ENCODE measurements at regions not wholly inside any gene's neighbourhood (a gene's known extent, or its start where the extent isn't known, plus 50 kb on each side); places are given as distances from the start of the nearest gene placed in this dataset.
"Not testable (repeated sequence)": the region's sequence is repeated elsewhere in the genome, so short reads cannot be mapped to it uniquely, and the experiment has no call there.

DNA sequence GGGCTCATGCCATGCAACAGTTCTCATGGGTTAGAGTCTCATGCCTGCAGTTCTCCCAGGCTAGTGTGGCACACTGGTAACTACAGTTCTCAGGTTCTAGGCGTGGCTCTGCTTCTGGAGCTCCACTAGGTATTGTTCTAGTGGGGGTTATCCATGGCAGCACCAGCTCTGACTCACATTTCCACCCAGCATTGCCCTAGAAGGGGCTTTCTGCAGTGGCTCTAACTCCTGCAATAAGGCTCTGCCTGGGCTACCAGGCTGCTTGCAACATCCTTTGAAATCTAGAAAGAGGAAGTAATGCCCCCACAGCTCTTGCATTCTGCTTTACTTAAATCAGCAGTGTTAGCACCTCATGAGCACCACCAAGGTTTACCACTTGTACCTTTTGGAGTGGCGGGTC is 220.3 kb upstream of the ARID2 start:
- H3K4me3 ChIP-seq (ENCODE audit: control insufficient read depth, low read depth, low read length) = no peak overlapping the region
- DNase-seq (ENCODE audit: low read depth) = no peak

DNA sequence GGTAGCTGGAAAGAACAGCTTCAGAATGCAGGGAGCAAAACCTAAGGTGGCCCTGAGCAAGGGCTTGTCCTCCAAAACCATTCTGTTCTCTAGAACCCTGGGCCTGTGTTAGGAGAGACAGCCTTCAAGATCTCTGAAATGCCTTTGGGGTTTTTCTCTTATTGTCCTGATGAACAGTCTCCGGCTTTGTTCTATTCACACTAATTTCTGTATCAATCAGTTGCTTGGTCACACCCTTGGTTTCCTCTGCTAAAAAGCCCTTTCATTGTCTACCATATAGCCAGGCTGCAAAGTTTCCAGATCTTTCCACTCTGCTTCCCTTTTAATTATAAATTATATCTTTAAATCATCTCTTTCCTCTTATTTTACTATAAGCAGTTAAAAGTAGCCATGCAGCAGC is 219.9 kb upstream of the ARID2 start:
- TF ChIP-seq, protein P1, sequence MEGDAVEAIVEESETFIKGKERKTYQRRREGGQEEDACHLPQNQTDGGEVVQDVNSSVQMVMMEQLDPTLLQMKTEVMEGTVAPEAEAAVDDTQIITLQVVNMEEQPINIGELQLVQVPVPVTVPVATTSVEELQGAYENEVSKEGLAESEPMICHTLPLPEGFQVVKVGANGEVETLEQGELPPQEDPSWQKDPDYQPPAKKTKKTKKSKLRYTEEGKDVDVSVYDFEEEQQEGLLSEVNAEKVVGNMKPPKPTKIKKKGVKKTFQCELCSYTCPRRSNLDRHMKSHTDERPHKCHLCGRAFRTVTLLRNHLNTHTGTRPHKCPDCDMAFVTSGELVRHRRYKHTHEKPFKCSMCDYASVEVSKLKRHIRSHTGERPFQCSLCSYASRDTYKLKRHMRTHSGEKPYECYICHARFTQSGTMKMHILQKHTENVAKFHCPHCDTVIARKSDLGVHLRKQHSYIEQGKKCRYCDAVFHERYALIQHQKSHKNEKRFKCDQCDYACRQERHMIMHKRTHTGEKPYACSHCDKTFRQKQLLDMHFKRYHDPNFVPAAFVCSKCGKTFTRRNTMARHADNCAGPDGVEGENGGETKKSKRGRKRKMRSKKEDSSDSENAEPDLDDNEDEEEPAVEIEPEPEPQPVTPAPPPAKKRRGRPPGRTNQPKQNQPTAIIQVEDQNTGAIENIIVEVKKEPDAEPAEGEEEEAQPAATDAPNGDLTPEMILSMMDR (IDR thresholded peaks at IDR 0.05; ENCODE audit: control insufficient read depth, insufficient read depth, low read depth, low read length, missing control alignments) = no peak
- H3K4me3 ChIP-seq (ENCODE audit: control insufficient read depth, low read depth, low read length) = no peak overlapping the region
- no peak for DNase-seq (ENCODE audit: low read depth)

More for the DNA sequence above, 220.3 kb upstream of the ARID2 start:
- TF ChIP-seq, protein P1 (IDR thresholded peaks at IDR 0.05; ENCODE audit: control insufficient read depth, insufficient read depth, low read depth, low read length, missing control alignments) = no peak

DNA sequence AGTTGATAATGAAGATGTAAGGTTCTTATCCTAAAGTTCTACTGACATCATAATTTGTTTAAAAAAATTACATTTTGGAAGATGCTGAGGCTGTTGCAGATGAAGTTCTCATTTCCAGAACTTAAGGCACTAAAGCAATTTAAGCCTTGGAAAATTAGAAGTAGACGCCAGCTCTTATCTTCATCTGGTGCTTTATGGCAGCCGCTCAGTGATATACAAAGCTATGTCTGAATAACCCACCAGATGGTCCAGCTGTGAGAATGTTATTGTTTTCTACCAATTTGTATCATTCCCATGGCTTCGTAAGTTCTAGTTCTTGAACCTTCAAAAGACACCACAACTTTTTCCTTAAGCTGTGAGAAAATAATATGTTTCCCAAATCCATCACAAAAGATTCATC is 212.1 kb upstream of the ARID2 start:
- H3K4me3 ChIP-seq (ENCODE audit: control insufficient read depth, low read depth, low read length) = no peak overlapping the region
- no peak for DNase-seq (ENCODE audit: low read depth)
- TF ChIP-seq, protein P1 (IDR thresholded peaks at IDR 0.05; ENCODE audit: control insufficient read depth, insufficient read depth, low read depth, low read length, missing control alignments) = no peak

DNA sequence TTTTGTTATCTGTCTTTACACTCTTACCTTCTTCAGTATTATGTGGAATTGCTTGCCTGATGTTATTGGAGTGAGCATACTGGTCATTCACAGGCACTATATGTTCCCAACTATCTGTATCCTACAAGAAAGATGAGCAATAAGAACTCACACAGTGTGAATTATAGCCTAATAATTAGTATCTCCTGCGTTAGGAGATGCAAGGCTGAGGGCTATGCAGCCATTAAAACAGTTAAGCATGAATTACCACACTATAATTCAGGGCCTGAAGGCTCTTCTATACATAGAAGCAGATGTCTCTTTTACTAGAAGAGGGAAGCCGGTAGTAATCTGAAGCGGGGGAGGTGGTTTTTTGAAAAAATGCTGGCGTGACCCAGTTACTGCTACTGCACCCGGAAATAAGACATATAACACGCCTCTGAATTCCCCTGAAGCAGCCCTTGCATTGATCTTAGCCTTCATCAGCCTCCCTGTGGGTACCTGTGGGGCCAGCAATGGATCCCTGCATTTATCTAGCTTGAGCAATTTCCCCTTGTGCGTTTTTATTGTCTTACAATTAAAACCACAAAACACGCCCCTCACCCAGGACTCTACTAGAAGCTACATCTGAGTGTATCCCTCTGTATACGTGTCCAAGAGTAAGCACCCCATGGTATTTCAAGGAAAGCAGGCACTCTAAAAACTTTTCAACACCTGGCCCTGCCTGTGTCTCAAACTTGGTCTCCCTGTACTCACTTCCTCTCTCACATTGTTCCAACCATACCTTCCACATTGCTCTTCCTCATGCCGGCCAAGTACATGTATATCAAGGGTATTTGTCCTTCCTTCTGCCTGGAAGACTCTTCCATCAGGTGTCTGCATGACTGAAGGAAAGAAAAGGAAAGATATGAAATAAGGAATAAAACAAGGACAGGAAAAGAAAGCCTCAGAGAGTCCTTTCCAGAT is 210.9 kb upstream of the ARID2 start:
- DNase-seq (ENCODE audit: low read depth) = no peak
- no peak overlapping the region for H3K4me3 ChIP-seq (ENCODE audit: control insufficient read depth, low read depth, low read length)

DNA sequence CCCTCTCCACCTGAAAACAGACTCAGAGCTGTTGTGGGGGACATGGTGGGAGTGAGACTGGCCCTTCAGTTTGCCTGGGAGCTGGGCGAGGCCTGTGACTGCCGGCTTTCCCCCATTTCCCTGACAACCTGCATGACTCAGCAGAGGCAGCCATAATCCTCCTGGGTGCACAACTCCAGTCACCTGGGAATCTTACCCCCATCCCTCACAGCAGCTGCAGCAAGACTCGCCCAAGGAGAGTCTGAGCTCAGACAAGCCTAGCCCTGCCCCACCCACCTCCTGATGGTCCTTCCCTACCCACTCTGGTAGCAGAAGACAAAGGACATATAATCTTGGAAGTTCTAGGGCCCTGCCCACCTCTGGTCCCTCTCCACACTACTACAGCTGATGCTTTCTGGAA is 207.3 kb upstream of the ARID2 start:
- TF ChIP-seq, protein P1 (IDR thresholded peaks at IDR 0.05; ENCODE audit: control insufficient read depth, insufficient read depth, low read depth, low read length, missing control alignments) = no peak
- H3K4me3 ChIP-seq (ENCODE audit: control insufficient read depth, low read depth, low read length) = no peak overlapping the region
- no peak for DNase-seq (ENCODE audit: low read depth)

More for the DNA sequence above, 210.9 kb upstream of the ARID2 start:
- TF ChIP-seq, protein P1 (IDR thresholded peaks at IDR 0.05; ENCODE audit: control insufficient read depth, insufficient read depth, low read depth, low read length, missing control alignments) = no peak

DNA sequence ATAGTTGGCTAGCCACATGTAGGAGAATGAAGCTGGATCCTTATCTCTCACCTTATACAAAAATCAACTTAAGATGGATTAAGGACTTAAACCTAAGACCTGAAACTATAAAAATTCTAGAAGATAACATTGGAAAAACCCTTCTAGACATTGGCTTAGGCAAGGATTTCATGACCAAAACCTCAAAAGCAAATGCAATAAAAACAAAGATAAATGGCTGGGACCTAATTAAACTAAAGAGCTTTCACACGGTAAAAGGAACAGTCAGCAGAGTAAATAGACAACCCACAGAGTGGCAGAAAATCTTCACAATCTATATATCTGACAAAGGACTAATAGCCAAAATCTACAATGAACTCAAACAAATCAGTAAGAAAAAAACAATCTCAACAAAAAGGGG is 202.7 kb upstream of the ARID2 start:
- not testable (repeated sequence) for H3K4me3 ChIP-seq (ENCODE audit: control insufficient read depth, low read depth, low read length); DNase-seq (ENCODE audit: low read depth)

DNA sequence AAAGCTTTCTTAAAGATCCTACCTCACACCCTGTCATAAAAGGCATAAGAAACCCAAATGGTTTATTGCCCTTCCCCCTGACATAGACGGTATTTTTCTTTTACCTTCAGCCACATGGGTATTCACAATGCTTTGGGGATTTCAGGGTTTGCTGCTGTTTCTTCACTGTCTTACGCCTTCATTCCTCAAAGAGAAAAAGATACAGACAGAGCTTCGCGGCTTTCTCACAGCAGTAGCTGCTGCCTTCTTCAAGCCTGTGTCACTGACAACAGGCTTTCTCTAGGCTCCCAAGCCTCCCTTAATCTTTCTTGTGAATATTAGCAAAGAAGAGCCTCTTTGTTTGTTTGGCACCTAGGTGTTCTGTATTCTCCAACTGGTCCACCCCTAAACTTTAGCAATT is 197.4 kb upstream of the ARID2 start:
- no peak for DNase-seq (ENCODE audit: low read depth)
- TF ChIP-seq, protein P1 (IDR thresholded peaks at IDR 0.05; ENCODE audit: control insufficient read depth, insufficient read depth, low read depth, low read length, missing control alignments) = no peak
- no peak overlapping the region for H3K4me3 ChIP-seq (ENCODE audit: control insufficient read depth, low read depth, low read length)
